Esophagus muscularis mucosa (tissue), 4 donors: ENCODE measurements at regions not wholly inside any gene's neighbourhood (a gene's known extent, or its start where the extent isn't known, plus 50 kb on each side); places are given as distances from the start of the nearest gene placed in this dataset.

Source experiments
- DNase-seq: peaks from one replicate; pipeline ENCODE4 v3.0.0-alpha.2; 2017; ENCODE audit errors: extremely low spot score
- H3K27ac ChIP-seq, 4 donors: fragments of 200-600 bp; sonication (generic); replicated peaks in 1 of 4; 1 replicate in 3 of 4; 2 replicates in 1 of 4; pipeline ENCODE4 v1.5.1; 2016 to 2019; ENCODE audit warnings: mild to moderate bottlenecking in 1 of 4
- H3K27me3 ChIP-seq, 4 donors: fragments of 200-600 bp; sonication (generic); one replicate each; pipeline versions ENCODE4 v1.5.1 to v1.6.0; 2016 to 2019
- H3K36me3 ChIP-seq, 4 donors: fragments of 200-600 bp; sonication (generic); one replicate each; pipeline ENCODE4 v1.5.1; 2016 to 2019
- H3K4me1 ChIP-seq, 4 donors: fragments of 200-600 bp; sonication (generic); one replicate each; pipeline ENCODE4 v1.5.1; 2016 to 2019
- H3K4me3 ChIP-seq, 4 donors: fragments of 200-600 bp; sonication (generic); 1 replicate in 2 of 4; 2 replicates in 2 of 4; pipeline ENCODE4 v1.5.1; 2016 to 2019; ENCODE audit warnings: mild to moderate bottlenecking in 4 of 4, moderate library complexity in 1 of 4
- H3K9me3 ChIP-seq, 4 donors: fragments of 200-600 bp; sonication (generic); 1 replicate in 3 of 4; 2 replicates in 1 of 4; pipeline ENCODE4 v1.5.1; 2016 to 2019
- EP300 ChIP-seq: sonication (generic); formaldehyde crosslinking; IDR thresholded peaks from one replicate; pipeline ENCODE4 v1.6.1; 2017; ENCODE audit warnings: antibody characterized with exemption
- POLR2A ChIP-seq: fragments of 450-650 bp; IDR thresholded peaks from one replicate; pipeline ENCODE4 v1.6.1; 2017; ENCODE audit warnings: antibody characterized with exemption, moderate library complexity, mild to moderate bottlenecking, low read depth
- POLR2AphosphoS5 ChIP-seq, 2 donors: sonication (generic); formaldehyde crosslinking; IDR thresholded peaks; one replicate each; pipeline ENCODE4 v1.6.1; 2017; ENCODE audit warnings: antibody characterized with exemption in 2 of 2
- WGBS: methylation state at CpG from one replicate; pipeline ENCODE4 v1.1.5; 2018; 5-methylcytosine and 5-hydroxymethylcytosine counted together
- intact Hi-C: fragments of 100-400 bp; cut with DNase I; formaldehyde crosslinking; loops from one replicate; pipeline ENCODE4 v1.15.1; 2023
- TF ChIP-seq, protein P1 (sequence below), 3 experiments: fragments of 200-600 bp in 2 of 3; fragments of 450-650 bp in 1 of 3; sonication (generic) in 2 of 3; IDR thresholded peaks; one replicate each; pipeline ENCODE4 v1.5.1; 2017 to 2019; ENCODE audit warnings: antibody characterized with exemption in 3 of 3, mild to moderate bottlenecking in 2 of 3, moderate library complexity in 1 of 3

DNA sequence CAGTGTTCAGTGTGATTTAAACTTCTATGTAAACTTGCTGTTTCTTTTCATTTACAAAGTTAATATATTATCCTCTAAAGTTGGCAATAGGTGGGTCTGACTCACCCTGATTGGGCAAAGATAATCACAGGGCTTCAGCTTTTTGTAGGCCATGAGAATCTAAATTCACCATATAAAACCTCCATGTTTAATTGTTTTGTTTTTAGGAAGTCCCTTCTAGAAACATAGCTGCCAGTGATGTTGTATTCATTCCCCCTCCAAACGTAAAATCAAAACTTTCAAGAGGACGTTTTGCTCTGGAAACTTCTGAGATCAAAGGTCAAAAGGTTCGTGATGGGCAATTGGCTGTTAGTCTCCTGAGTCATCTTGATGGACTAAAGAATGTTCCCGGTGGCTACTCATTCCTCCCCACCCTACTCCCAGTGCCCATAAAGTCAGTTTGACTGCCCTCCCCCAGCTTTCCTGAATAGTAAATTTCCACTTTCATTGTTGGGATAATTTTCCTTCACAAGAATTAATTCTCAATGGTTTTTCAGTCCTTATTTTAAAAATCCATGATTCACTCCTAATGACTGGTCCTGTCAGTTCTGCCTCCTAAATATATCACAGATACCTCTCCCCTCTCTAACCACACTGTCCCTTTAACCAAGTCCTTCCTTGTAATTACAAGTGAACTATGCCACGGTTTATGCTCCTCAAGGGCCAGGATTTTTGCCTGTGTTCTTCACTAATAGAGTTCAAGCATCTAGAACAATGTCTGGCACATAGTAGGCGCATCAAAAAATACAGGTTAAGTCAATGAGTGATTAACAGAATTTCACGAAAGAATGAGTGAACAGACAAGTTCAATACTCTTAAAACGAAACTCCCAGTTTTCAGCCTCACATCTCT is 164.4 kb upstream of the VRK2 start:
- H3K36me3 ChIP-seq: no peaks in the 10 kb centered on the region
- TF ChIP-seq, protein P1, sequence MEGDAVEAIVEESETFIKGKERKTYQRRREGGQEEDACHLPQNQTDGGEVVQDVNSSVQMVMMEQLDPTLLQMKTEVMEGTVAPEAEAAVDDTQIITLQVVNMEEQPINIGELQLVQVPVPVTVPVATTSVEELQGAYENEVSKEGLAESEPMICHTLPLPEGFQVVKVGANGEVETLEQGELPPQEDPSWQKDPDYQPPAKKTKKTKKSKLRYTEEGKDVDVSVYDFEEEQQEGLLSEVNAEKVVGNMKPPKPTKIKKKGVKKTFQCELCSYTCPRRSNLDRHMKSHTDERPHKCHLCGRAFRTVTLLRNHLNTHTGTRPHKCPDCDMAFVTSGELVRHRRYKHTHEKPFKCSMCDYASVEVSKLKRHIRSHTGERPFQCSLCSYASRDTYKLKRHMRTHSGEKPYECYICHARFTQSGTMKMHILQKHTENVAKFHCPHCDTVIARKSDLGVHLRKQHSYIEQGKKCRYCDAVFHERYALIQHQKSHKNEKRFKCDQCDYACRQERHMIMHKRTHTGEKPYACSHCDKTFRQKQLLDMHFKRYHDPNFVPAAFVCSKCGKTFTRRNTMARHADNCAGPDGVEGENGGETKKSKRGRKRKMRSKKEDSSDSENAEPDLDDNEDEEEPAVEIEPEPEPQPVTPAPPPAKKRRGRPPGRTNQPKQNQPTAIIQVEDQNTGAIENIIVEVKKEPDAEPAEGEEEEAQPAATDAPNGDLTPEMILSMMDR (IDR thresholded peaks at IDR 0.05): no peak
- no peak for TF ChIP-seq POLR2AphosphoS5 (IDR thresholded peaks at IDR 0.05)
- TF ChIP-seq POLR2A: no peak
- no peak for TF ChIP-seq EP300
- H3K9me3 ChIP-seq: no peaks in the 10 kb centered on the region
- H3K4me3 ChIP-seq: no peak overlapping the region
- 75% methylated on average over 8 of the region's 8 CpGs for WGBS
- intact Hi-C loops: no loop called here
- H3K27ac ChIP-seq: no peak overlapping the region
- no peak for DNase-seq
- no peaks in the 10 kb centered on the region for H3K4me1 ChIP-seq
- H3K27me3 ChIP-seq: no peaks in the 10 kb centered on the region

DNA sequence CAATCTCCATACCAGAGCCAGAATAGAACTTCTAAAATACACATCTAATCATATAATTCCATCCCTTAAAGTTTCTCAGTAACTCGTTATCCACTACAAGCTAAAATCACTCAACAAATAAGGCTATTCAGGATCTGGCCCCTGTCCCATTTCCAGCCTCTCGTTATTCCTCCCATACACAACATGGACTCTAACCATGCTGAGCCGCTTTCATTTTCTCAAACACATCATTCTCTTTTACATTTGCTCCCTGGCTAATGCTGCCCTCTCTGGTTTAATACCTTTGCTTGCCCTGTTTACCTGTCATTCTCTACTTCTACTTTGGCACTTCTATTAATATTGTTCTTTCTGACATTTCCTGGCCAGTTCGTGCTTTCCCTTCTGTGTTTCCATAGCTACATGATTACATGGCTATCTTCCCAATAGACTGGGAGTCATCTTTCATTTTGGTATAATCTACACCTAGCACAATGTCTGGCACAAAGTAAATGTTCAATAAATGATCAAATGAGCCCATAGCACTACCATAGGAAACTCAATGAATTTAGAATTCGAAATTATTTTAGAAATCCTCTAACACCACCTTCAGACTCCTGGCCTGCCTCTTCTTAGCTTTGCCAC is 163.6 kb upstream of the VRK2 start:
- 86% methylated on average over 5 of the region's 5 CpGs for WGBS

DNA sequence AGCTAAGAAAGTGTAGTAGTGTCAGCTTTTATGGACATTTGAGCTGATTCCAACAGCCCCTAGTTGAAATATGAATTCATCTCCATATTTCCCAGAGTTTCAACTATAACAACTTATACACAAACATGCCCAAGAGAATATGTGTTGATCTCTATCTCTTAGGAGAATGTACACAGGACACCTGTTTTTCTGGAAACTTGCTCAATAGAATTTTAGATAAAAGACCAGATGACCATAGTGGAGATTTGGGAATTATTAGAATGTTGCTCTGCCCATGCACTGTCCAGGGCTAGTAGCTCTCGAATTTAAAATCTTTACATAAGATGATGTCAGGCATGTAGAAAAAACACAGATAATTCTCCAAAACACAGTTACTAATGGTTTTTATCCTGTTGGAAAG is 162.3 kb upstream of the VRK2 start:
- WGBS: 91% methylated on average over 1 of the region's 1 CpG
- Histone ChIP-seq H3K4me1 (no peaks in the 10 kb centered on the region), H3K4me3 (no peak overlapping the region), H3K9me3 (no peaks in the 10 kb centered on the region), H3K27ac (no peak overlapping the region), H3K27me3 (no peaks in the 10 kb centered on the region), H3K36me3 (no peaks in the 10 kb centered on the region)
- no peak for TF ChIP-seq EP300
- TF ChIP-seq, protein P1 (IDR thresholded peaks at IDR 0.05): no peak
- TF ChIP-seq POLR2A: no peak
- TF ChIP-seq POLR2AphosphoS5 (IDR thresholded peaks at IDR 0.05): no peak
- intact Hi-C loops: no loop called here
- DNase-seq: no peak

More for the DNA sequence above, 163.6 kb upstream of the VRK2 start:
- TF ChIP-seq EP300 (no peak), POLR2AphosphoS5 (IDR thresholded peaks at IDR 0.05) (no peak), POLR2A (no peak)
- TF ChIP-seq, protein P1 (IDR thresholded peaks at IDR 0.05): no peak
- Histone ChIP-seq H3K36me3 (no peaks in the 10 kb centered on the region), H3K27ac (no peak overlapping the region), H3K4me3 (no peak overlapping the region), H3K4me1 (no peaks in the 10 kb centered on the region), H3K9me3 (no peaks in the 10 kb centered on the region), H3K27me3 (no peaks in the 10 kb centered on the region)
- intact Hi-C loops: no loop called here
- no peak for DNase-seq

DNA sequence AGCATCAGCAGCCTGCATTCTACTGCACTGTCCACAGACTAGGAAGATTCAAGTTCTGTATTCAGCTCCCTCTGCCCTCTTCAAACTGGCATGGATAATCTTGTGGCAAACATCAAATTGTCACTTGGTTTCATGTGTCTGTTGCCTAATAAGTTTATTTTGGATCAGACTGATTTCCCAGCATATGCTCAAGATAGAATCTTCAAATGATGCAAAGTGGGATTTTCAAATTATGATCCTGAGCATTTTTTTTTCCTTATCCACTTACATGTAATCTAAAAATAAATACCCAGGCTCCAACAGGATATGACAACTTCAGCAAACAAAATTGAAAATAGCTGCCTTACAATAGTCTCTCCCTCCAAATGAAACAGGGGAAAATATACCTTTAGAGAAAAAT is 160.9 kb upstream of the VRK2 start:
- no peaks in the 10 kb centered on the region for H3K36me3 ChIP-seq
- TF ChIP-seq POLR2A: no peak
- TF ChIP-seq, protein P1 (IDR thresholded peaks at IDR 0.05): no peak
- no peak for TF ChIP-seq POLR2AphosphoS5 (IDR thresholded peaks at IDR 0.05)
- no peak for TF ChIP-seq EP300
- H3K27ac ChIP-seq: no peak overlapping the region
- no peak overlapping the region for H3K4me3 ChIP-seq
- no peaks in the 10 kb centered on the region for H3K9me3 ChIP-seq
- H3K4me1 ChIP-seq: no peaks in the 10 kb centered on the region
- DNase-seq: no peak
- H3K27me3 ChIP-seq: no peaks in the 10 kb centered on the region
- intact Hi-C loops: no loop called here
